ENCODE measurements at regions not wholly inside any gene's neighbourhood (a gene's known extent, or its start where the extent isn't known, plus 50 kb on each side); places are given as distances from the start of the nearest gene placed in this dataset.

GRCh38 chr21:24298040-24298439 lies 1309.2 kb downstream of the MRPL39 start:
- DNase-seq (no peak), ATAC-seq (no peak), FAIRE-seq (no peak)
- Histone ChIP-seq H3K4me3 (no peak overlapping the region), H3K36me3 (no peaks in the 10 kb centered on the region), H3K27me3 (no peaks in the 10 kb centered on the region), H3K4me1 (no peaks in the 10 kb centered on the region), H3K9me3 (no peaks in the 10 kb centered on the region), H3K27ac (no peak overlapping the region)
- WGBS, 2 donors = 75 to 90% methylated on average over 1 of the region's 1 CpG
- no peak for TF ChIP-seq CTCF (IDR thresholded peaks at IDR 0.05)
- intact Hi-C loops (cut with DNase I) = no loop called here

GRCh38 chr21:24294171-24294570 lies 1313.1 kb downstream of the MRPL39 start:
- no peak for ATAC-seq
- FAIRE-seq = no peak
- Histone ChIP-seq H3K4me1 (no peaks in the 10 kb centered on the region), H3K27ac (no peak overlapping the region), H3K9me3 (no peaks in the 10 kb centered on the region), H3K36me3 (no peaks in the 10 kb centered on the region), H3K4me3 (no peak overlapping the region), H3K27me3 (no peaks in the 10 kb centered on the region)
- no peak for TF ChIP-seq CTCF (IDR thresholded peaks at IDR 0.05)
- no peak for DNase-seq
- 53 to 63% methylated on average over 2 of the region's 2 CpGs for WGBS, 2 donors
- intact Hi-C loops (cut with DNase I) = no loop called here

DNA sequence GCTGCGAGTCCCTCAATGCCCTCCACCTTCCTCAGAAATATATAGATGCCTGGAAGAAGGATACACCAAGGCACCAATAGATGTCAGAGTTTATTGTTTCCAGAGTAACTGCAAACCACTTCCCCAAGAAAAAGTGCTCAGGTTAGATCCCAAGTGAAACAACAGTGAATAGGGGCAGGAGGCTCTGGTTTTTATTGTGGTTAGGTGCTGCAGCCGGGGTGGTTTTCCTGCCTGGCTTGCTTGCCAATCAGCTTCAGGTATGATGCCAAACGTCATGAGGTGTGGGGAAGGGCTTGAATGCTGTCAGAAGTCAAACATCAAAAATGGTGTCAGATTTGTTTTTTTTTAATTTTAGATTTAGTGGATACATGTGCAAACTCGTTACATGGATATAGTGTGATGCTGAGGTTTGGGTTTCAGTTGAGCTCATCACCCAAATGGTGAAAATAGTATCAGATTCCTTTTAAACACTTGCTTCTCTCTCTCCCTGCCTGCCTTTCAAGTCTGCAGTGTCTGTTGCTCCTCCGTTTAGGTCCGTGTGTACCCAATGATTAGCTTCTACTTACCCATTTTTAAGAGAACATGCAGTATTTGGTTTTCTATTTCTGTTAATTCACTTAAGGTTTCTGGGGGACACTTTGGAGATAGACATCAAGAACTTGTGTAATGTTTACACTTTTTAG lies 1317.0 kb downstream of the MRPL39 start:
- Histone ChIP-seq H3K4me3 (no peak overlapping the region), H3K4me1 (no peaks in the 10 kb centered on the region), H3K9me3 (no peaks in the 10 kb centered on the region), H3K27ac (no peak overlapping the region), H3K36me3 (no peaks in the 10 kb centered on the region), H3K27me3 (no peaks in the 10 kb centered on the region)
- intact Hi-C loops (cut with DNase I) = no loop called here
- ATAC-seq = no peak
- WGBS, 2 donors = 36 to 47% methylated on average over 6 of the region's 6 CpGs
- DNase-seq = no peak
- TF ChIP-seq CTCF (IDR thresholded peaks at IDR 0.05) = no peak
- no peak for FAIRE-seq

DNA sequence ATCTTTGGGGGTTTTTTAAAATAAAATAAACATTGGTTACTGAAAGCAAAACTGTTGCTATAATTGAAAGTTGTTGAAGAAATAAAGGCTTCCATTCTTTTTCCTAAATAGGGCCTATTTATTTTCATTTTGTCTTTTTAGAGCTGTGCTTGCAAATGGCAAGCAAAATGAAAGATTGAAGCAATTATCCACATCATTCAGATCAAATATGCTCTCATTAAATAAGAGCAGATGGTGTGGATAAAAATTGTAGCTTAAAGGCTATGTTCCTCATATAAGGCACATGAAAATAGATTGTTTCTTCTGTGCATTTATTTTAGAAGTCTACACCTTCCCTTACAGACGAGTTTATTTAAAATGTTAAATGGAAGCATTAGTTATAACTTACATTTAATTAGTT lies 1317.7 kb downstream of the MRPL39 start:
- no peak for DNase-seq
- FAIRE-seq = no peak
- no peak for TF ChIP-seq CTCF (IDR thresholded peaks at IDR 0.05)

DNA sequence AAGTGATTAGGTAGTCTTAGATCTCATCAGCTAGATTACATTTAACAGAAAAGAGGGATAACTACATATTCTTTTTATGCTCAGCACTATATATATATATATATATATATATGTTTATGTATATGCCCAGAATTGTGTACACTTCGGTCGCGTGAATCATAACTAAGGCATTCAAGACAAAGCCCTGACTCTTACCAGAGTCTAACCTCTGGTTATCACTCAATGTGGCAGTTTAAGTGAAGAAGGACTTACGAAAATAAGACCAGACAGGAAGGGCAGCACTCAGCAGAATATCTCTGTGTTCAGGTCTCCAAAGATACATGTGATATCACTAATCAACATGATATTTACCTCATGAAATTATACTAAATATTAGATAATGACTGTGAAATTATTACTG lies 1326.7 kb downstream of the MRPL39 start:
- no peak for DNase-seq
- FAIRE-seq = no peak
- no peak for ATAC-seq
- no peaks in the 10 kb centered on the region for H3K36me3 ChIP-seq
- no peak for TF ChIP-seq CTCF (IDR thresholded peaks at IDR 0.05)
- H3K27me3 ChIP-seq = no peaks in the 10 kb centered on the region
- 71 to 82% methylated on average over 4 of the region's 4 CpGs for WGBS, 2 donors
- no peaks in the 10 kb centered on the region for H3K9me3 ChIP-seq
- no peaks in the 10 kb centered on the region for H3K4me1 ChIP-seq
- no peak overlapping the region for H3K27ac ChIP-seq
- intact Hi-C loops (cut with DNase I) = no loop called here
- H3K4me3 ChIP-seq = no peak overlapping the region

More for the DNA sequence above, 1317.7 kb downstream of the MRPL39 start:
- no peaks in the 10 kb centered on the region for H3K27me3 ChIP-seq
- intact Hi-C loops (cut with DNase I) = no loop called here
- WGBS, 2 donors = 43 to 59% methylated on average over 1 of the region's 1 CpG
- H3K9me3 ChIP-seq = no peaks in the 10 kb centered on the region
- no peak for ATAC-seq
- no peak overlapping the region for H3K4me3 ChIP-seq
- H3K27ac ChIP-seq = no peak overlapping the region
- H3K4me1 ChIP-seq = no peaks in the 10 kb centered on the region
- H3K36me3 ChIP-seq = no peaks in the 10 kb centered on the region

Data from pancreas (tissue), 10 donors.